ENCODE measurements at regions not wholly inside any gene's neighbourhood (a gene's known extent, or its start where the extent isn't known, plus 50 kb on each side); places are given as distances from the start of the nearest gene placed in this dataset.

- DNase-seq (ENCODE audit: low spot score in 2 of 2): no peak
- 67% methylated on average over 7 of the region's 7 CpGs for WGBS
- Histone ChIP-seq H3K27ac (no peak overlapping the region), H3K27me3 (no peaks in the 10 kb centered on the region), H3K4me1 (no peaks in the 10 kb centered on the region), H3K36me3 (no peaks in the 10 kb centered on the region), H3K9me3 (no peaks in the 10 kb centered on the region), H3K4me3 (no peak overlapping the region)
- TF ChIP-seq CTCF (IDR thresholded peaks at IDR 0.05) (no peak), EP300 (IDR thresholded peaks at IDR 0.05) (no peak), POLR2AphosphoS5 (IDR thresholded peaks at IDR 0.05) (no peak), POLR2A (IDR thresholded peaks at IDR 0.05) (no peak)
Observed at GRCh38 chr6:98695091-98695801, 139.1 kb upstream of the POU3F2 start.

- Histone ChIP-seq H3K9me3 (no peaks in the 10 kb centered on the region), H3K4me1 (no peaks in the 10 kb centered on the region), H3K27me3 (no peaks in the 10 kb centered on the region), H3K27ac (no peak overlapping the region), H3K36me3 (no peaks in the 10 kb centered on the region), H3K4me3 (no peak overlapping the region)
- no peak for TF ChIP-seq EP300 (IDR thresholded peaks at IDR 0.05)
- no peak for TF ChIP-seq POLR2AphosphoS5 (IDR thresholded peaks at IDR 0.05)
- no peak for DNase-seq (ENCODE audit: low spot score in 2 of 2)
Observed at GRCh38 chr6:98711380-98711779, 123.0 kb upstream of the POU3F2 start.

- Histone ChIP-seq H3K36me3 (no peaks in the 10 kb centered on the region), H3K27me3 (no peaks in the 10 kb centered on the region), H3K9me3 (no peaks in the 10 kb centered on the region), H3K4me1 (no peaks in the 10 kb centered on the region), H3K27ac (no peak overlapping the region), H3K4me3 (no peak overlapping the region)
- no peak for DNase-seq (ENCODE audit: low spot score in 2 of 2)
- 14% methylated on average over 8 of the region's 8 CpGs for WGBS
- TF ChIP-seq EP300 (IDR thresholded peaks at IDR 0.05) (no peak), POLR2AphosphoS5 (IDR thresholded peaks at IDR 0.05) (no peak), CTCF (IDR thresholded peaks at IDR 0.05) (no peak), POLR2A (IDR thresholded peaks at IDR 0.05) (no peak)
Observed at GRCh38 chr6:98716341-98716740, 118.0 kb upstream of the POU3F2 start.

- 54% methylated on average over 6 of the region's 6 CpGs for WGBS
- H3K27ac ChIP-seq: no peak overlapping the region
- TF ChIP-seq POLR2AphosphoS5 (IDR thresholded peaks at IDR 0.05) (no peak), POLR2A (IDR thresholded peaks at IDR 0.05) (no peak), CTCF (IDR thresholded peaks at IDR 0.05) (no peak), EP300 (IDR thresholded peaks at IDR 0.05) (no peak)
- H3K36me3 ChIP-seq: no peaks in the 10 kb centered on the region
- H3K4me3 ChIP-seq: no peak overlapping the region
- no peak for DNase-seq (ENCODE audit: low spot score in 2 of 2)
- H3K9me3 ChIP-seq: no peaks in the 10 kb centered on the region
- H3K4me1 ChIP-seq: no peaks in the 10 kb centered on the region
- H3K27me3 ChIP-seq: no peaks in the 10 kb centered on the region
Observed at GRCh38 chr6:98717322-98717877, 117.0 kb upstream of the POU3F2 start.

GRCh38 chr6:98717988-98718387, 116.4 kb upstream of the POU3F2 start:
- WGBS: 72% methylated on average over 2 of the region's 2 CpGs
- no peak for DNase-seq (ENCODE audit: low spot score in 2 of 2)
- no peaks in the 10 kb centered on the region for H3K27me3 ChIP-seq
- no peaks in the 10 kb centered on the region for H3K4me1 ChIP-seq
- TF ChIP-seq EP300 (IDR thresholded peaks at IDR 0.05) (no peak), POLR2A (IDR thresholded peaks at IDR 0.05) (no peak), POLR2AphosphoS5 (IDR thresholded peaks at IDR 0.05) (no peak), CTCF (IDR thresholded peaks at IDR 0.05) (no peak)
- H3K4me3 ChIP-seq: no peak overlapping the region
- H3K9me3 ChIP-seq: no peaks in the 10 kb centered on the region
- H3K36me3 ChIP-seq: no peaks in the 10 kb centered on the region
- no peak overlapping the region for H3K27ac ChIP-seq
